Stomach (tissue), 8 donors: ENCODE measurements at regions not wholly inside any gene's neighbourhood (a gene's known extent, or its start where the extent isn't known, plus 50 kb on each side); places are given as distances from the start of the nearest gene placed in this dataset.

Source experiments
- DNase-seq, 2 donors: peaks; one replicate each; pipeline versions ENCODE4 v3.0.0 to v3.0.0-alpha.2; 2013 to 2019
- H3K27ac ChIP-seq, 5 donors: fragments of 200-600 bp in 4 of 5; sonication (generic) in 4 of 5; one replicate each; pipeline ENCODE4 v1.5.1; 2013 to 2019; ENCODE audit warnings: mild to moderate bottlenecking in 1 of 5, moderate library complexity in 1 of 5
- H3K27me3 ChIP-seq, 3 donors: fragments of 200-600 bp; sonication (generic); one replicate each; pipeline ENCODE4 v1.5.1; 2017 to 2019; ENCODE audit warnings: mixed run types in 1 of 3
- H3K36me3 ChIP-seq, 4 donors: fragments of 200-600 bp; sonication (generic); 1 replicate in 3 of 4; 2 replicates in 1 of 4; pipeline ENCODE4 v1.5.1; 2016 to 2019
- H3K4me1 ChIP-seq, 4 donors: fragments of 200-600 bp; sonication (generic); one replicate each; pipeline ENCODE4 v1.5.1; 2016 to 2019
- H3K4me3 ChIP-seq, 4 donors: fragments of 200-600 bp; sonication (generic) in 3 of 4; one replicate each; pipeline ENCODE4 v1.5.1; 2016 to 2019; ENCODE audit warnings: mild to moderate bottlenecking in 1 of 4
- H3K9me3 ChIP-seq, 4 donors: fragments of 200-600 bp; sonication (generic); one replicate each; pipeline ENCODE4 v1.5.1; 2016 to 2019
- EP300 ChIP-seq: sonication (generic); formaldehyde crosslinking; IDR thresholded peaks from one replicate; pipeline ENCODE4 v1.6.1; 2017; ENCODE audit warnings: antibody characterized with exemption
- POLR2A ChIP-seq, 4 donors: fragments of 450-650 bp; IDR thresholded peaks; one replicate each; pipeline ENCODE4 v1.6.1; 2016; ENCODE audit warnings: antibody characterized with exemption in 4 of 4, control low read depth in 2 of 4, mild to moderate bottlenecking in 1 of 4, moderate library complexity in 1 of 4
- POLR2AphosphoS5 ChIP-seq, 3 donors: sonication (generic); formaldehyde crosslinking; IDR thresholded peaks; one replicate each; pipeline ENCODE4 v1.6.1; 2016; ENCODE audit warnings: antibody characterized with exemption in 3 of 3
- WGBS, 5 donors: extraction: QIAGEN DNeasy Blood & Tissue Kit in 3 of 5; methylation state at CpG; one replicate each; pipeline versions ENCODE4 v1.1.5 to v1.1.7; 2013 to 2018; 5-methylcytosine and 5-hydroxymethylcytosine counted together
- intact Hi-C: fragments of 100-400 bp; cut with DNase I; formaldehyde crosslinking; loops from one replicate; pipeline ENCODE4 v1.15.1; 2023; ENCODE audit warnings: low total_unique reads
- TF ChIP-seq, protein P1 (sequence below), 7 experiments: fragments of 450-650 bp in 4 of 7; fragments of 200-600 bp in 3 of 7; sonication (generic) in 3 of 7; IDR thresholded peaks; one replicate each; pipeline ENCODE4 v1.5.1; 2016 to 2019; ENCODE audit warnings: antibody characterized with exemption in 7 of 7, control low read depth in 2 of 7, mild to moderate bottlenecking in 1 of 7
- donor health status: healthy with polysubstance abuse.
- donor health status: Bipolar disorder and iron deficiency.
- donor health status: healthy.

DNA sequence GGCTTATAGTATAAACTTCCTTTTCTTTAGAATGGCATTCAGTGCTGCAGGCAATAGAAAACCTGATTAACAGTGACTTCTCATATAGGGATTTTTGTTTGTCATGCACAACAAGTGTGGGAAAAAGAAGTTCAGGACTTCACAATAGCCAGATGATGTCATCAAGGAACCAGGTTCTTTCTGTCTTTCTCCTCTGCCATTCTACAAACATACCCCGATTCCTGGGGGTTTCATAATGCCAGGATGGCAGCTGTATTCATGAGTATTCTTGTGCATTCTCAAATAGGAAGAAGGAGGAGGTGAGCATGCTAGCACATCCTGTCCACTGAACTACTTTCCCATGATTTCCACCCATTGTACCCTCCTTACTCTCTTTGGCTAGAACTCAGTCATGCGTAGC is 182.7 kb upstream of the EEA1 start:
- 82 to 92% (median 89%) methylated on average over 2 of the region's 2 CpGs for WGBS, 5 donors
- intact Hi-C loops: no loop called here
- H3K27ac ChIP-seq: peak overlapping the region in 1 of 5 donors; percentile 68
- no peak for DNase-seq
- no peaks in the 10 kb centered on the region for H3K9me3 ChIP-seq
- TF ChIP-seq, protein P1, sequence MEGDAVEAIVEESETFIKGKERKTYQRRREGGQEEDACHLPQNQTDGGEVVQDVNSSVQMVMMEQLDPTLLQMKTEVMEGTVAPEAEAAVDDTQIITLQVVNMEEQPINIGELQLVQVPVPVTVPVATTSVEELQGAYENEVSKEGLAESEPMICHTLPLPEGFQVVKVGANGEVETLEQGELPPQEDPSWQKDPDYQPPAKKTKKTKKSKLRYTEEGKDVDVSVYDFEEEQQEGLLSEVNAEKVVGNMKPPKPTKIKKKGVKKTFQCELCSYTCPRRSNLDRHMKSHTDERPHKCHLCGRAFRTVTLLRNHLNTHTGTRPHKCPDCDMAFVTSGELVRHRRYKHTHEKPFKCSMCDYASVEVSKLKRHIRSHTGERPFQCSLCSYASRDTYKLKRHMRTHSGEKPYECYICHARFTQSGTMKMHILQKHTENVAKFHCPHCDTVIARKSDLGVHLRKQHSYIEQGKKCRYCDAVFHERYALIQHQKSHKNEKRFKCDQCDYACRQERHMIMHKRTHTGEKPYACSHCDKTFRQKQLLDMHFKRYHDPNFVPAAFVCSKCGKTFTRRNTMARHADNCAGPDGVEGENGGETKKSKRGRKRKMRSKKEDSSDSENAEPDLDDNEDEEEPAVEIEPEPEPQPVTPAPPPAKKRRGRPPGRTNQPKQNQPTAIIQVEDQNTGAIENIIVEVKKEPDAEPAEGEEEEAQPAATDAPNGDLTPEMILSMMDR (IDR thresholded peaks at IDR 0.05): no peak
- H3K36me3 ChIP-seq: no peaks in the 10 kb centered on the region
- peaks cover 0 to 38% (median 21%) of the 10 kb centered on the region in 4 donors for H3K4me1 ChIP-seq
- no peak overlapping the region for H3K4me3 ChIP-seq
- H3K27me3 ChIP-seq: no peaks in the 10 kb centered on the region

DNA sequence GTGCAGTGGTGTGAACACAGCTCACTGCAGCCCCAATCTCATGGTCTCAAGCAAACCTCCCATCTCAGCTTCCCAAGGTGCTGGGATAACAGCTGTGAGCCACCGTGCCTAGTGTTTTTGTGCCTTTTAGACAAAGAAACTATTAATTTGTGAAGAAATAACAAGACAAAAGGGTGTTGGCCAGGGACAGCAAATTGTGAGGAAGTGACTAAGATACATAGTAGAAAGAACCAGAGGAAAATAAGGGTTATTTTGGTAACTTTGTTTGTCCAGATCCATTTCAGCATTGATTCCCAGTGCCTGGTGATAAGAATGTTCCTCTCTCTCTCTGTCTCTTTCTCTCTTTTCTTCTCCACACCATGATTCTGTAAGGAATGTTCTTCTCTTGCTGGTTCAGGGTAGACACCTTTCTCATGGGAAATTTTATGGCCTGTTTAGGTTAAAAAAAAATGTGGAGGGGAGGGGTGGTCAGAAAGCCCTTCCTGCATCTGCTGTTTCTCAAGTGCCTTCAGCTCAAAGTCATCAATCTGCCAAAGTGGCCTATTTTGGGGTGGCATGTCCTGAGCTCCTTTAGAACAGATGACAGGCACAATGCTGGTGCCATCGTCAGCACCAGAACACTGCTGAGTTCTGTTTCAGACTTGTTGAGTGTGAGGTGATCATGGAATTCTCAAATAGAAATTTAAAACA is 184.4 kb upstream of the EEA1 start:
- intact Hi-C loops: no loop called here
- Histone ChIP-seq H3K4me3 (no peak overlapping the region), H3K27ac (peak overlapping the region in 2 of 5 donors; percentile 31 to 68), H3K36me3 (no peaks in the 10 kb centered on the region), H3K4me1 (peaks cover 0 to 38% (median 17%) of the 10 kb centered on the region in 4 donors), H3K27me3 (no peaks in the 10 kb centered on the region), H3K9me3 (no peaks in the 10 kb centered on the region)
- TF ChIP-seq, protein P1 (IDR thresholded peaks at IDR 0.05): no peak
- no peak for DNase-seq
- 62 to 83% (median 75%) methylated on average over 2 of the region's 2 CpGs for WGBS, 5 donors

DNA sequence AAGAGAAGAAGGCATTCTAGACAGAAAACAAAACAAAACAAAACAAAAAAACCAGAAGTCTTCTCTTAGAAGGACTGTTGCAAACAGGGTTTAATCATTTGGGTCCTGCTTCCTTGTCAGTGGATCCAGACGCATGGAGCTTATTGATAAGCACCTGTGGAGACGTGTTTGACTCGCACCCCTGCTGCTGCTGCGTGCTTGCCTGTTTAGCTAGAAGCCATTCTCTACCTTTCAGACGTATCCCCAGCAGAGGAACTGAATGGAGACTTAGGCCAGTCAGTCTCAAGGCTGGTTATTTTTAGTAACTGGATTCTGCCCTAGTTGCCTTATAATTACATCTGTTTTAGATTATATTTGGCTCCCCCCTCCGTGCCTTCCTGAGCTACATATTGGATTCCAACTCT is 186.1 kb upstream of the EEA1 start:
- Histone ChIP-seq H3K36me3 (no peaks in the 10 kb centered on the region), H3K4me1 (peaks cover 0 to 27% (median 13%) of the 10 kb centered on the region in 4 donors), H3K27ac (peak overlapping the region in 1 of 5 donors; percentile 68), H3K4me3 (no peak overlapping the region), H3K9me3 (no peaks in the 10 kb centered on the region), H3K27me3 (no peaks in the 10 kb centered on the region)
- DNase-seq: peak in 1 of 2 donors; percentile 47
- WGBS, 5 donors: 52 to 65% (median 60%) methylated on average over 6 of the region's 6 CpGs
- intact Hi-C loops: no loop called here
- no peak for TF ChIP-seq POLR2A (IDR thresholded peaks at IDR 0.05)
- no peak for TF ChIP-seq POLR2AphosphoS5 (IDR thresholded peaks at IDR 0.05)
- no peak for TF ChIP-seq EP300
- TF ChIP-seq, protein P1 (IDR thresholded peaks at IDR 0.05): no peak

DNA sequence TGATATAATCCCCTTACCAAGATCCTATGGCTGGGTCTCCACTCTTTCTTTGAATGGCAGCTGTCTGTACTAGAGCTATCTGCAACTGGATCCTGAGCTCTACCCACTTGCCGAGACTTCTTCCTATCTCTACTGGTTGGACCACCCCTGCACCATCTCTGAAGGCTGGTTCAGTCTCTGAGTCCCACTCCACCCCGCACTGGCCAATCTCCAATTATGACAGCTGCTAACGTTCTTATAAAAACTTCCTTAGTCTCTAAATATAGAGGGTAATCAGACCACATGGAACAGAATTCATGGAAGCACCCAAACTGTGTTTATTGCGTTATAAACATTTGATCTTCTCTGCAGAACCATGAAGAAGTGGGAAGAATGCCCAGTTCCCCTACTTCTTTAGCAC is 186.6 kb upstream of the EEA1 start:
- Histone ChIP-seq H3K27ac (peak overlapping the region in 1 of 5 donors; percentile 68), H3K36me3 (no peaks in the 10 kb centered on the region), H3K9me3 (no peaks in the 10 kb centered on the region), H3K4me3 (no peak overlapping the region), H3K27me3 (no peaks in the 10 kb centered on the region), H3K4me1 (peaks cover 0 to 27% (median 13%) of the 10 kb centered on the region in 4 donors)
- intact Hi-C loops: no loop called here
- 52 to 72% (median 59%) methylated on average over 4 of the region's 4 CpGs for WGBS, 5 donors
- DNase-seq: peak in 1 of 2 donors; percentile 54
- TF ChIP-seq, protein P1 (IDR thresholded peaks at IDR 0.05): no peak
- TF ChIP-seq POLR2A (IDR thresholded peaks at IDR 0.05): no peak
- no peak for TF ChIP-seq EP300
- no peak for TF ChIP-seq POLR2AphosphoS5 (IDR thresholded peaks at IDR 0.05)
